ENCODE measurements at regions not wholly inside any gene's neighbourhood (a gene's known extent, or its start where the extent isn't known, plus 50 kb on each side); places are given as distances from the start of the nearest gene placed in this dataset.
A peak's percentile ranks its signal among the peaks of the same experiment; 100 is the strongest.
"Not testable (repeated sequence)": the region's sequence is repeated elsewhere in the genome, so short reads cannot be mapped to it uniquely, and the experiment has no call there.

DNA sequence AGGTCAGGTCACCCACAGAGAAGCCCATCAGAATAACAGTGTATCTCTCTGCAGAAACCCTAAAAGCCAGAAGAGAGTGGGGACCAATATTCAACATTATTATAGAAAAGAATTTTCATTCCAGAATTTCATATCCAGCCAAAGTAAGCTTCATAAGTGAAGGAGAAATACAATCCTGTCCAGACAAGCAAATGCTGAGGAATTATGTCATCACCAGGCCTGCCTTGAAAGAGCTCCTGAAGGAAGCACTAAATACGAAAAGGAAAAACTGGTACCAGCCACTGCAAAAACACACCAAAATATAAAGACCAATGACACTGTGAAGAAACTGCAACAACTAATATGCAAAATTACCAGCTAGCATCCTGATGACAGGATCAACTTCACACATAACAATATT lies 260.0 kb upstream of the KYNU start:
- no peak for TF ChIP-seq CTCF (IDR thresholded peaks at IDR 0.05; ENCODE audit: insufficient read depth, low read length, severe bottlenecking)

DNA sequence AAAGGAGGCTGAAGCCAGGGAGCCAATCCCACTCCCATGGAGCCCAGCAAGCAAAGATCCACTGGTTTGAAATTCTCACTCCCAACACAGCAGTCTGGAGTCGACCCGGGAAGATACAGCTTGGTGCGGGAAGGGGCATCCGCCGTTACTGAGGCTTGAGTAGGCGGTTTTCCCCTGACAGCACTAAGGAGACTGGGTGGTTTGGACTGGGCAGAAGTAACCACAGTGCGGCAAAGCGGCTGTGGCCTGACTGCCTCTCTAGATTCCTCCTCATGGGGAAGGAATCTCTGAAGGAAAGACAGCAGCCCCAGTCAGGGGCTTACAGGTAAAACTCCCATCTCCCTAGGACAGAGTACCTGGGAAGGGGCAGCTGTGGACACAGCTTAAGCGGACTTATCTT lies 261.6 kb upstream of the KYNU start:
- TF ChIP-seq CTCF (IDR thresholded peaks at IDR 0.05; ENCODE audit: insufficient read depth, low read length, severe bottlenecking): no peak
- H3K36me3 ChIP-seq (ENCODE audit: control insufficient read depth, insufficient read depth, low read length): no peaks in the 10 kb centered on the region
- DNase-seq (ENCODE audit: low read depth) (no peak), FAIRE-seq (no peak)
- H3K4me3 ChIP-seq (ENCODE audit: low read depth, low read length): no peak overlapping the region
- no peaks in the 10 kb centered on the region for H3K27me3 ChIP-seq (ENCODE audit: control insufficient read depth, insufficient read depth, low read length)

More for the DNA sequence above, 260.0 kb upstream of the KYNU start:
- no peaks in the 10 kb centered on the region for H3K36me3 ChIP-seq (ENCODE audit: control insufficient read depth, insufficient read depth, low read length)
- DNase-seq (ENCODE audit: low read depth): peak; percentile 57
- H3K4me3 ChIP-seq (ENCODE audit: low read depth, low read length): no peak overlapping the region
- H3K27me3 ChIP-seq (ENCODE audit: control insufficient read depth, insufficient read depth, low read length): no peaks in the 10 kb centered on the region
- FAIRE-seq: no peak

GRCh38 chr2:142613193-142613592 lies 264.3 kb upstream of the KYNU start:
- not testable (repeated sequence) for H3K27me3 ChIP-seq (ENCODE audit: control insufficient read depth, insufficient read depth, low read length); FAIRE-seq; H3K4me3 ChIP-seq (ENCODE audit: low read depth, low read length); H3K36me3 ChIP-seq (ENCODE audit: control insufficient read depth, insufficient read depth, low read length); DNase-seq (ENCODE audit: low read depth)

DNA sequence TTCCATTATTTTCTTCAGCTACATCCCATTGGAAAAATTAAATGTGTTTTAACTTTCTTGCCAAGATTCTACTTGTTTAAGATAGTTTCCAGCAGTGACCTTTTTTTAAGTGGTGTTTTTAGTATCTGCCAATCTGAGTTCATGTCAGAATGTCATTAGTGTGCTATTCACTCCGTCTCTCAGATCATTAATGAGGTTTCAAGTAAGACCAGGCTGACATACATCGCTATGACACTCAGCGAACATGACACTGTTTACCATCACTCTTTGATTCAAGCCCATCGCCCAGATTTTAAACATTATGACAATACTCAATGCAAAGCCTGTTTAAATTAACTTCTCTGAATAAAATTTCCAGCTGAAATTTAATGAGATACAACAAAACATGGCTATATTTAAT lies 272.0 kb upstream of the KYNU start:
- Histone ChIP-seq H3K27me3 (ENCODE audit: control insufficient read depth, insufficient read depth, low read length) (no peaks in the 10 kb centered on the region), H3K36me3 (ENCODE audit: control insufficient read depth, insufficient read depth, low read length) (no peaks in the 10 kb centered on the region), H3K4me3 (ENCODE audit: low read depth, low read length) (no peak overlapping the region)
- DNase-seq (ENCODE audit: low read depth) (no peak), FAIRE-seq (no peak)
- TF ChIP-seq CTCF (IDR thresholded peaks at IDR 0.05; ENCODE audit: insufficient read depth, low read length, severe bottlenecking): no peak

- H3K4me3 ChIP-seq (ENCODE audit: low read depth, low read length): no peak overlapping the region
- FAIRE-seq (no peak), DNase-seq (ENCODE audit: low read depth) (peak; percentile 13)
- H3K36me3 ChIP-seq (ENCODE audit: control insufficient read depth, insufficient read depth, low read length): no peaks in the 10 kb centered on the region
- H3K27me3 ChIP-seq (ENCODE audit: control insufficient read depth, insufficient read depth, low read length): no peaks in the 10 kb centered on the region
- TF ChIP-seq CTCF (IDR thresholded peaks at IDR 0.05; ENCODE audit: insufficient read depth, low read length, severe bottlenecking): no peak
These were observed 273.7 kb upstream of the KYNU start for GRCh38 chr2:142603759-142604158.

DNA sequence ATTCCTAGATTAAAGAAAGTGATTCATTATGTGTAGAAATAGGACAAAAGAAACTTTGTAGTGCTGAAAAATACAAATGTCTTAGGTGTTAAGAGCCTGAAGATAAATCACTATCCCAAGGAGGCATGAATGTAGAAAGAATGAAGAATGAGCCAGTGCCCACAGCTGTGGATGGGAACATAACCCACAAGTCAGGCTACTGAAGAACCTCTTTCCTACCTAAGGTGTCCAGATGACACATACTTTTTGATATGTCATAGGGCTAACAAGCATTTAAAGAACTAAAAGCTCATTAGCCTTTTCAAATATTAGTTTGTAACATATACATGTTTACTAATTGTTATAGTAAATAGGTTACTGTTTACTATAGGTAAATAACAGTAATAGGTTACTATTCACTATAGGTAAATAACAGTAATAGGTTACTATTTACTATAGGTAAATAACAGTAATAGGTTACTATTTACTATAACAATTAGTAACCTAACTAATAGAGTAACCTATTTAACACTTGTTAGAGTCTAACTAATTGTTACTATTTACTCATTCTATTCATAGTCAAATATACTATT lies 275.0 kb upstream of the KYNU start:
- FAIRE-seq: no peak
- H3K36me3 ChIP-seq (ENCODE audit: control insufficient read depth, insufficient read depth, low read length): no peaks in the 10 kb centered on the region
- H3K4me3 ChIP-seq (ENCODE audit: low read depth, low read length): no peak overlapping the region
- H3K27me3 ChIP-seq (ENCODE audit: control insufficient read depth, insufficient read depth, low read length): no peaks in the 10 kb centered on the region
- no peak for DNase-seq (ENCODE audit: low read depth)
- no peak for TF ChIP-seq CTCF (IDR thresholded peaks at IDR 0.05; ENCODE audit: insufficient read depth, low read length, severe bottlenecking)

Data from bronchial epithelial cell (primary cell).